Right lobe of liver (tissue), 6 donors: ENCODE measurements at regions not wholly inside any gene's neighbourhood (a gene's known extent, or its start where the extent isn't known, plus 50 kb on each side); places are given as distances from the start of the nearest gene placed in this dataset.
"Not testable (repeated sequence)": the region's sequence is repeated elsewhere in the genome, so short reads cannot be mapped to it uniquely, and the experiment has no call there.

ENCODE experiments used
- ATAC-seq, 4 donors: fragments of 200-7000 bp; cut with Tn5 transposase; one replicate each; pipeline ENCODE4 v1.9.1; 2020; ENCODE audit warnings: mild to moderate bottlenecking in 4 of 4, moderate library complexity in 4 of 4
- DNase-seq, 3 donors: peaks; one replicate each; pipeline ENCODE4 v3.0.0-alpha.2; 2020
- H3K27ac ChIP-seq, 3 donors: fragments of 200-600 bp; one replicate each; pipeline ENCODE4 v1.8.0; 2022
- H3K27me3 ChIP-seq, 2 donors: fragments of 200-600 bp; one replicate each; pipeline ENCODE4 v1.8.0; 2022
- H3K36me3 ChIP-seq, 4 donors: fragments of 200-600 bp; sonication (generic) in 1 of 4; one replicate each; pipeline versions ENCODE4 v1.5.1 to v1.8.0; 2017 to 2022; ENCODE audit warnings: control low read depth in 1 of 4
- H3K4me1 ChIP-seq, 4 donors: fragments of 200-600 bp; sonication (generic) in 1 of 4; one replicate each; pipeline versions ENCODE4 v1.5.1 to v1.8.0; 2017 to 2022; ENCODE audit warnings: control low read depth in 1 of 4
- H3K4me3 ChIP-seq, 3 donors: fragments of 200-600 bp; one replicate each; pipeline ENCODE4 v1.8.0; 2022
- H3K9me3 ChIP-seq, 4 donors: fragments of 200-600 bp; sonication (generic) in 1 of 4; one replicate each; pipeline versions ENCODE4 v1.5.1 to v1.8.0; 2017 to 2022; ENCODE audit warnings: control low read depth in 1 of 4
- CTCF ChIP-seq, 4 donors: fragments of 200-600 bp in 3 of 4; fragments of 450-650 bp in 1 of 4; IDR thresholded peaks; one replicate each; pipeline versions ENCODE4 v1.5.1 to v1.8.0; 2016 to 2022; ENCODE audit warnings: antibody characterized with exemption in 4 of 4, mild to moderate bottlenecking in 2 of 4
- POLR2A ChIP-seq: fragments of 450-650 bp; IDR thresholded peaks from one replicate; pipeline ENCODE4 v1.6.1; 2017; ENCODE audit warnings: antibody characterized with exemption, mild to moderate bottlenecking
- WGBS: methylation state at CpG from one replicate; pipeline ENCODE4 v1.1.6; 2018; ENCODE audit warnings: low coverage, low lambda C conversion rate; ENCODE audit not compliant: insufficient coverage; ENCODE audit errors: missing lambda C conversion rate; 5-methylcytosine and 5-hydroxymethylcytosine counted together
- intact Hi-C, 2 donors: fragments of 100-400 bp; cut with DNase I; formaldehyde crosslinking; loops; one replicate each; pipeline versions ENCODE4 v1.11.2 to v1.14.1; 2022
- donor health status: DM: no; HTN: yes; CAD: no.
- donor health status: DM: no; HTN: no; CAD: no.
- donor health status: DM: no; HTN: no; CAD: no.
- donor health status: DM: no; HTN: yes; CAD: no.
- donor health status: DM: no; HTN: yes; CAD: no.

- ATAC-seq, result no peak
- no peaks in the 10 kb centered on the region for H3K9me3 ChIP-seq
- H3K27me3 ChIP-seq, result no peaks in the 10 kb centered on the region
- H3K27ac ChIP-seq, result no peak overlapping the region
- no peak overlapping the region for H3K4me3 ChIP-seq
- no peaks in the 10 kb centered on the region for H3K4me1 ChIP-seq
- intact Hi-C loops, result no loop called here
- DNase-seq, result no peak
- TF ChIP-seq POLR2A, result no peak
- TF ChIP-seq CTCF (IDR thresholded peaks at IDR 0.05), result no peak
- H3K36me3 ChIP-seq, result no peaks in the 10 kb centered on the region
These were observed 70.7 kb downstream of the P2RY1 start for GRCh38 chr3:152905631-152906030.

DNA sequence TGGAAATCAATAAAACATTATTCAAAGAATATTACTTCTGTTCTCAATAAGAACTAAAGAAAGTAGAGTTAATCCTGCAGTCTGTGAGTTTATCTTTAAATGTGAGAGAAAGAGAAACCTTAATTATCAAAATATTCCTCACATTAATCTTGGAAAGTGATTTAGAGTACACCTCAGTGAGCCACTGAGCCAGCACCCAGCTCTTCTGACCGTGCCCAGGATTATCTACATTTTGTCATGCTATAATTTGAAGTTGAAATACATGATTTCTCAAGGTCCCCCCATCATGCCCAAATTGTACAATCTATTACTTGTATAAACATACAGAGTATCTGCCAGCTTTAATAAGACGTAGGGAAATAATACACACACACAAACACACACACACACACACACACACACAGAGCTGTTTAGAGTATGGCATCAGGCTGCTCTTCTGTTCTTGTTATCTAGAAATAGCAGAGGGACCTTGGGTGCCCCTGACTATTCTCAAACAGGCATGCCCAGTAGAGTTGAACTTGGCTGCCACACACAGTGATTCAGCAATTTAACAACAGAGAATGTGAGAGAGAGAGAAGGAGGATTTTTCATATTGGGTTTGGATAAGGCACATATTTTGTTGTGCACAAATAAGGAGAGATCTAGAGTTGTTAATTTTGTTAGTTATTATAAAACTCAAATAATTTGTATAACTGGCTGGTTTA is 74.4 kb downstream of the P2RY1 start:
- intact Hi-C loops, result no loop called here
- H3K4me1 ChIP-seq, result no peaks in the 10 kb centered on the region
- 39% methylated on average over 2 of the region's 2 CpGs for WGBS
- no peaks in the 10 kb centered on the region for H3K9me3 ChIP-seq
- no peaks in the 10 kb centered on the region for H3K36me3 ChIP-seq
- no peak overlapping the region for H3K27ac ChIP-seq
- TF ChIP-seq POLR2A, result no peak
- TF ChIP-seq CTCF (IDR thresholded peaks at IDR 0.05), result no peak
- ATAC-seq, result peak; percentile 28 to 96 (median 58)
- H3K4me3 ChIP-seq, result no peak overlapping the region
- peak in 1 of 3 donors; percentile 46 for DNase-seq
- no peaks in the 10 kb centered on the region for H3K27me3 ChIP-seq

DNA sequence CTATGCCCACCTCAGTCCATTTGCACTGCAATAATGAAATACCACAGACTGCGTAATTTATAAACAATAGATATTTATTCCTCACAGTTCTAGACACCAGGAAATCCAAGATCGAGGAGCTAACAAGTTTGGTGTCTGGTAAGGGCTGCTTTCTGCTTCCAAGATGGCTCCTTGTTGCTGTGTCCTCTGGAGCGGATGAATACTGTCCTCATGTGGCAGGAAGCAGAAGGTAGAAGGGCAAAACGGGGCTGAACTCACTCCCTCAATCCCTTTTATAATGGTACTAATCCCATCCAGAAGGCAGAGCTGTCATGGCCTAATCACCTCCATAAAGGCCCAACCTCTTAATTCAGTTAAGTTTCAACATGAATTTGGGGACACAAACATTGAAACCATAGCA is 75.3 kb downstream of the P2RY1 start:
- H3K27me3 ChIP-seq, result no peaks in the 10 kb centered on the region
- TF ChIP-seq CTCF (IDR thresholded peaks at IDR 0.05) (no peak), POLR2A (no peak)
- no peak overlapping the region for H3K4me3 ChIP-seq
- H3K27ac ChIP-seq, result no peak overlapping the region
- WGBS, result 78% methylated on average over 4 of the region's 4 CpGs
- intact Hi-C loops, result no loop called here
- ATAC-seq (no peak), DNase-seq (no peak)
- no peaks in the 10 kb centered on the region for H3K4me1 ChIP-seq
- H3K36me3 ChIP-seq, result no peaks in the 10 kb centered on the region
- H3K9me3 ChIP-seq, result no peaks in the 10 kb centered on the region

DNA sequence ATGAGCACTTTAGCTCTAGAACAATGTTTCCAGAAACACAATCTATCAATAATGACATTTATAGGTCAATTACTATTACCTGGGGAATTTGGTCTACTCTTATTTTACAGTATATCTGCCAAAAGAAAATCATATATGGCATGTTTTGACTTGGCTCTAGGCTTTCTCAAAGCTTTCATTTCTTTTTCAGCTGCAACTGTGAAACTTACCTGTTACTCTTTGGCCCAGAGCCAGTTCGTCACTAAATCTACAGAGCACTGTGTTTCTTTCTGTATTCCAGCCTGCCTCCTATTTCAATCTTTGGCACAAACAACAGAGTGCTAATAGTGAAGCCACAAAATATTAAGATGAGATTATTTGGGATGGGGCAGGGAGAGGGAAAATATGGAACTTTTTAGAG is 76.0 kb downstream of the P2RY1 start:
- Histone ChIP-seq H3K9me3 (no peaks in the 10 kb centered on the region), H3K4me1 (no peaks in the 10 kb centered on the region), H3K4me3 (no peak overlapping the region), H3K27me3 (no peaks in the 10 kb centered on the region), H3K27ac (no peak overlapping the region), H3K36me3 (no peaks in the 10 kb centered on the region)
- ATAC-seq, result no peak
- DNase-seq, result no peak
- intact Hi-C loops, result no loop called here
- 67% methylated on average over 1 of the region's 1 CpG for WGBS
- no peak for TF ChIP-seq POLR2A
- TF ChIP-seq CTCF (IDR thresholded peaks at IDR 0.05), result no peak

DNA sequence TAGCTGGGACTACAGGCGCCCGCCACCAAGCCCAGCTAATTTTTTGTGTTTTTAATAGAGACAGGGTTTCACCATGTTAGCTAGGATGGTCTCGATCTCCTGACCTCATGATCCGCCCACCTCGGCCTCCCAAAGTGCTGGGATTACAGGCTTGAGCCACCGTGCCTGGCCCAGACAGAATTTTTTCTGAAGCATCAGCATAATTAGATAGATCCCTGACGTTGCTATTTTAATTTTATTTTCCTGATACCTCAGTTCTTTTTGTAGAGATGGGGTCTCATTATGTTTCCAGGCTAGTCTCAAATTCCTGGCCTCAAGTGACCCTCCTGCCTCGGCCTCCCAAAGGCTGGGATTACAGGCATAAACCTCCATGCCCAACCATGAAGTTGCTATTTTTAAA is 79.8 kb downstream of the P2RY1 start:
- ATAC-seq, intact Hi-C loops, H3K9me3 ChIP-seq, DNase-seq, H3K27me3 ChIP-seq, H3K4me3 ChIP-seq, H3K4me1 ChIP-seq, H3K27ac ChIP-seq, H3K36me3 ChIP-seq: not testable (repeated sequence)
- 62% methylated on average over 6 of the region's 8 CpGs for WGBS
